ENCODE measurements at regions not wholly inside any gene's neighbourhood (a gene's known extent, or its start where the extent isn't known, plus 50 kb on each side); places are given as distances from the start of the nearest gene placed in this dataset.

DNA sequence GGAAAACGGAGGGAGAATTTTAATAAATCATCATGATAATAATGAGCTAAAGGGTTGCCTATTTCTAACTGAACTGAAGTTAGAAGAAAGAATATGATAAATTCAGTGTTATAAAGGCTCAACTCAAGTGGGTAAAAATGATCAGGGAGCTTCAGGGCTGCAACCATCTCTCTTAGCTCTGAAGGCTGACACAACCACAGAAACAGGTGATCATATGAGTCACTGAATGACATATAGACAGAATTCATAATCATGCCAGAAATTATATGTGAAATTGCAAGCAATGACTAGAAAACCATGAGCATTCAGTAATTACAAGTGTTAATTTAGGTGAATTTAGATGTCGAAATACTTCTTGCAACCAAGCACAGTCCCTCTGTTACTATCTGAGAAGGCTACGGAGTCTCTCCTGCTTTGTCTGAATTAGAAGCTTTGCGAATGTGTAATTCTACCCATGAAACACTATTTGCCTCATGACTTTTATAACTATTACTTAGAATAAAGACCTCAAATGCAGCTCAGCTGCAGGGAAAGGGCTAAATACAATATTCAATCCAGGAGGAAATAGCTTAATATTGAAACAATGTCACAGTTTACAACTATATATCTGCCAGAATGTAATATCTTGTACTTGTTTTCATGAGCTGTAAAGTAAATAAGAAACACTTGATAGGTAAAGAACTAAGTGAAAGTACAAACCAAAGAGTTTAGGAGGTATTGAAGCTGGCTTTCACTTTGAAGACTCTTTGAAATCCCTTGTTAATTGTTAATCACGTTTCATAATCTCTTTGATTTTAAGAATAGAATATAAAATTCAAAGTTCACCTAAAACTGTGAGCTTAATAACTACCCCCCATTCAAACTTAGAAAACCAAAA lies 1972.6 kb downstream of the ARAP2 start:
- no peak overlapping the region for H3K4me3 ChIP-seq (replicated peaks; ENCODE audit: low read depth, low read length)
- no peak for DNase-seq (ENCODE audit: extremely low read depth, low read depth)
- TF ChIP-seq, protein P1, sequence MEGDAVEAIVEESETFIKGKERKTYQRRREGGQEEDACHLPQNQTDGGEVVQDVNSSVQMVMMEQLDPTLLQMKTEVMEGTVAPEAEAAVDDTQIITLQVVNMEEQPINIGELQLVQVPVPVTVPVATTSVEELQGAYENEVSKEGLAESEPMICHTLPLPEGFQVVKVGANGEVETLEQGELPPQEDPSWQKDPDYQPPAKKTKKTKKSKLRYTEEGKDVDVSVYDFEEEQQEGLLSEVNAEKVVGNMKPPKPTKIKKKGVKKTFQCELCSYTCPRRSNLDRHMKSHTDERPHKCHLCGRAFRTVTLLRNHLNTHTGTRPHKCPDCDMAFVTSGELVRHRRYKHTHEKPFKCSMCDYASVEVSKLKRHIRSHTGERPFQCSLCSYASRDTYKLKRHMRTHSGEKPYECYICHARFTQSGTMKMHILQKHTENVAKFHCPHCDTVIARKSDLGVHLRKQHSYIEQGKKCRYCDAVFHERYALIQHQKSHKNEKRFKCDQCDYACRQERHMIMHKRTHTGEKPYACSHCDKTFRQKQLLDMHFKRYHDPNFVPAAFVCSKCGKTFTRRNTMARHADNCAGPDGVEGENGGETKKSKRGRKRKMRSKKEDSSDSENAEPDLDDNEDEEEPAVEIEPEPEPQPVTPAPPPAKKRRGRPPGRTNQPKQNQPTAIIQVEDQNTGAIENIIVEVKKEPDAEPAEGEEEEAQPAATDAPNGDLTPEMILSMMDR (IDR thresholded peaks at IDR 0.05; ENCODE audit: low read depth, low read length, missing control alignments), result no peak

DNA sequence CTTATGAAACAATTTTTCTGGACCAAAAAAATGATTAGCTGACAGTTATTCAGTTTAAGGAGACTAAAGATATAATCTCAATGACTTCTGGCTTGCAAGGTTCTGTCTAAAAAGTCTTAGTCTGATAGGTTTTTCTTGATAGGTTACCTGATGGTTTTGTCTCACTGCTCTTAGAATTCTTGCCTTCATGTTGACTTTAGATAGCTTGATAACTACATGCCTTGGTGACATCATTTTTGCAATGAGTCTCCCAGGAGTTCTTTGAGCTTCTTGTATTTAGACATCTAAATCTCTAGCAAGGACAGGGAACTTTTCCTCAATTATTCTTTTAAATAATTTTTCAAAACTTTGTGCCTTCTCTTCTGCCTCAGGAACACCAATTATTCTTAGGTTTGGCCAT lies 1965.3 kb downstream of the ARAP2 start:
- no peak for DNase-seq (ENCODE audit: extremely low read depth, low read depth)
- TF ChIP-seq, protein P1 (IDR thresholded peaks at IDR 0.05; ENCODE audit: low read depth, low read length, missing control alignments), result no peak
- H3K4me3 ChIP-seq (replicated peaks; ENCODE audit: low read depth, low read length), result no peak overlapping the region

DNA sequence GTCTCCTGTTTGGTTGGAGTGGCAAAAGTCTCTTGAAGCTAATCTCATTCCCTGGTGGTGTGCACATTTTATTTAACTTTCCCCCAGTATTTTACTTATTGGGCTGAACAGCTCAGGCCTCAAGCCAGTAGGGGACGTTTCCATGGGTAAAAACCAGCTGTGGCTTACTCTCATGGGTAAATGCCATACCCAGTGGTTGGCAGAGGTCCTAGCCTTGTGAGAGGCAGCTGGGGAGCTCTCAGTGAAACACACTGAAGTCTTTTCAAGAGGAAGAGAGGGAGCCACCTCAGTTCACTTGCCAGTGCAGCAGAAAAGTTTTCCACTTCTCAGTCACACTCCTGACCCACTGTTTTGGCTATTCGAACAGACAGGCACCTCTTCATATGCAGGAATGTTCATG lies 1964.2 kb downstream of the ARAP2 start:
- no peak for DNase-seq (ENCODE audit: extremely low read depth, low read depth)
- TF ChIP-seq, protein P1 (IDR thresholded peaks at IDR 0.05; ENCODE audit: low read depth, low read length, missing control alignments), result no peak
- H3K4me3 ChIP-seq (replicated peaks; ENCODE audit: low read depth, low read length), result no peak overlapping the region

DNA sequence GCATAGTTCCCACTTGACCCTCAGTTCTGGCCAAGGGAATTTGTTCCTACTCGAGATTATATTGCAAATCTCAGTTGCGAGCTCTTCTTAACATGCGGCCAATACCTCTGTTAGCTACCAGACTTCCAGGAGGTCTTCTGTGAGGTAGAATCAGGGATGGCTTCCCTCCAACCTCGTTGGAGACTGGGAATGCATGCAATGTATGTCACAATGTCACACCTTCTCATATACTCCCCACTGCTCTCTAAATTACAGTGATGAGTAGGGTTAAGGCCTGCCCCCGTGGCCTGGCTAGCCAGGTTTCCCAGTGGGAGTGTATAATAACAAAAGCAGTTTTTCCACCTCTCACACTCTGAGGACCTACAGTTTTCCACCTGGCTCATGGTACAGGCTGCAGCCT lies 1962.5 kb downstream of the ARAP2 start:
- DNase-seq (ENCODE audit: extremely low read depth, low read depth), result no peak
- no peak overlapping the region for H3K4me3 ChIP-seq (replicated peaks; ENCODE audit: low read depth, low read length)
- TF ChIP-seq, protein P1 (IDR thresholded peaks at IDR 0.05; ENCODE audit: low read depth, low read length, missing control alignments), result no peak

DNA sequence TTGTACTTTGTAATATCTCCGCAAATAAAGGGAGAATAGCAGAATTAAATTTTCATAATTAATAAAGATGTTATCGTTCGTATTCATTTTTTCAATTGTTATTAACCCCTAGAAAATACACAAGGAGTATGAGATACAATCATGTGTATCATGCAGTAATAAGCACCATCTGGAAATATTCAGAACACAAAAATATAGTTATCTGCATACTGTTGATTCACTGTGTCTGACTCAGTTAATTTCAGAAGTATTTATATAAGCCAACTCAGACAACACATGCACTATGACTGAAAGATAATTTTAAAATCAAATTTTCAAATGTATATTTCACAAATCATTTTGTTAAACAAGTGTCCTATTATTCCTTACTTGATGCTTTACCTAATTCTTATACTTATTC lies 1954.8 kb downstream of the ARAP2 start:
- DNase-seq (ENCODE audit: extremely low read depth, low read depth), result no peak

DNA sequence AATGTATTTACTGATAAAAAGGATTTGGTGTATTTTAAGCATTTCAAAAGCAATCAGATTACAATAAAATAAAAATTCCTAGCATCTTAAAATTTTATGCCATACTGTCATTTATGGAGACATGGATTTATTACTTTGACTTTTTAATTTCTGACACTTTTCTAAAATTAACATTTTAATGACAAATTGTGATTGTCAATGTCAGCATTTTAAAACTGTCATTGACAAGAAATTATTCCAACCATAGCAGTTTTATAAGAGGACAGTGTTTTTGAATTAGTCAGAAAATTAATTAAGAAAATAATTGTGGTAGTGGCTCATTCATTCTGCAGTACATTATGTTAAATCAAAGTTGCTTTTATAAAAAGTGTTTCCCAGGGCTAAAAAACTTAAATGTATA lies 1954.4 kb downstream of the ARAP2 start:
- no peak for DNase-seq (ENCODE audit: extremely low read depth, low read depth)
- no peak overlapping the region for H3K4me3 ChIP-seq (replicated peaks; ENCODE audit: low read depth, low read length)
- TF ChIP-seq, protein P1 (IDR thresholded peaks at IDR 0.05; ENCODE audit: low read depth, low read length, missing control alignments), result no peak

More for the DNA sequence above, 1954.8 kb downstream of the ARAP2 start:
- TF ChIP-seq, protein P1 (IDR thresholded peaks at IDR 0.05; ENCODE audit: low read depth, low read length, missing control alignments), result no peak
- H3K4me3 ChIP-seq (replicated peaks; ENCODE audit: low read depth, low read length), result no peak overlapping the region

All from HFF-Myc (cell line).